Astrocyte (in vitro differentiated cells and primary cell): ENCODE measurements at regions not wholly inside any gene's neighbourhood (a gene's known extent, or its start where the extent isn't known, plus 50 kb on each side); places are given as distances from the start of the nearest gene placed in this dataset.

ENCODE experiments used
- DNase-seq: peaks from one replicate; pipeline ENCODE4 v3.0.0-alpha.2; 2010; ENCODE audit warnings: low read depth
- FAIRE-seq: peaks from 2 replicates; lab custom pipeline; 2011; peaks lifted over from hg19 to GRCh38; lab: Jason Lieb, UNC
- H2AFZ ChIP-seq: 2 replicates; pipeline ENCODE4 v1.6.0; 2012; ENCODE audit warnings: low read depth, low read length, inconsistent platforms
- H3K27ac ChIP-seq: 2 replicates; pipeline ENCODE4 v1.5.1; 2011; ENCODE audit warnings: low read depth, low read length, inconsistent platforms
- H3K27me3 ChIP-seq: 2 replicates; pipeline ENCODE4 v1.6.0; 2011; ENCODE audit warnings: low read length, inconsistent platforms; ENCODE audit not compliant: insufficient read depth
- H3K36me3 ChIP-seq: 2 replicates; pipeline ENCODE4 v1.5.1; 2011; ENCODE audit warnings: low read length, inconsistent platforms; ENCODE audit not compliant: insufficient read depth
- H3K4me1 ChIP-seq: 2 replicates; pipeline ENCODE4 v1.5.1; 2011; ENCODE audit warnings: low read length, inconsistent platforms; ENCODE audit not compliant: insufficient read depth
- H3K4me2 ChIP-seq: 2 replicates; pipeline ENCODE4 v1.6.0; 2012; ENCODE audit warnings: low read length, inconsistent platforms
- H3K4me3 ChIP-seq: 2 replicates; pipeline ENCODE4 v1.5.1; 2011; ENCODE audit warnings: low read depth, mild to moderate bottlenecking, low read length, inconsistent platforms; ENCODE audit not compliant: insufficient read depth
- H3K79me2 ChIP-seq: 2 replicates; pipeline ENCODE4 v1.6.0; 2012; ENCODE audit warnings: mild to moderate bottlenecking, low read length, inconsistent platforms; ENCODE audit not compliant: insufficient read depth
- H3K9ac ChIP-seq: 2 replicates; pipeline ENCODE4 v1.6.0; 2012; ENCODE audit warnings: mild to moderate bottlenecking, low read length, inconsistent platforms
- H3K9me3 ChIP-seq: 2 replicates; pipeline ENCODE4 v1.5.1; 2012; ENCODE audit warnings: low read depth, mild to moderate bottlenecking, low read length, inconsistent platforms; ENCODE audit not compliant: insufficient read depth
- H4K20me1 ChIP-seq: 2 replicates; pipeline ENCODE4 v1.6.0; 2012; ENCODE audit warnings: low read length, inconsistent platforms; ENCODE audit not compliant: insufficient read depth
- H3K27ac Mint-ChIP-seq: one replicate; pipeline ENCODE4 v1.8.0; 2021; ENCODE audit warnings: mild to moderate bottlenecking, mixed read lengths; ENCODE audit not compliant: unreplicated experiment
- H3K27me3 Mint-ChIP-seq: one replicate; pipeline ENCODE4 v1.8.0; 2021; ENCODE audit warnings: low read depth, mixed read lengths; ENCODE audit not compliant: unreplicated experiment
- H3K36me3 Mint-ChIP-seq: one replicate; pipeline ENCODE4 v1.8.0; 2021; ENCODE audit warnings: low read depth, mixed read lengths; ENCODE audit not compliant: unreplicated experiment
- H3K4me1 Mint-ChIP-seq: one replicate; pipeline ENCODE4 v1.8.0; 2021; ENCODE audit warnings: low read depth, mixed read lengths; ENCODE audit not compliant: unreplicated experiment
- H3K4me3 Mint-ChIP-seq: one replicate; pipeline ENCODE4 v1.8.0; 2021; ENCODE audit warnings: mild to moderate bottlenecking, moderate library complexity, mixed read lengths; ENCODE audit not compliant: unreplicated experiment
- H3K9me3 Mint-ChIP-seq: one replicate; pipeline ENCODE4 v1.8.0; 2021; ENCODE audit warnings: mild to moderate bottlenecking, mixed read lengths; ENCODE audit not compliant: unreplicated experiment
- EZH2 ChIP-seq: IDR thresholded peaks from 2 replicates; pipeline ENCODE4 v1.6.1; 2012; ENCODE audit warnings: mild to moderate bottlenecking, low read length, inconsistent platforms; ENCODE audit not compliant: insufficient read depth
- TF ChIP-seq, protein P1 (sequence below): IDR thresholded peaks from 2 replicates; pipeline ENCODE4 v1.5.1; 2011; ENCODE audit warnings: low read depth, mild to moderate bottlenecking, inconsistent platforms, low read length, moderate library complexity; ENCODE audit not compliant: insufficient read depth

DNA sequence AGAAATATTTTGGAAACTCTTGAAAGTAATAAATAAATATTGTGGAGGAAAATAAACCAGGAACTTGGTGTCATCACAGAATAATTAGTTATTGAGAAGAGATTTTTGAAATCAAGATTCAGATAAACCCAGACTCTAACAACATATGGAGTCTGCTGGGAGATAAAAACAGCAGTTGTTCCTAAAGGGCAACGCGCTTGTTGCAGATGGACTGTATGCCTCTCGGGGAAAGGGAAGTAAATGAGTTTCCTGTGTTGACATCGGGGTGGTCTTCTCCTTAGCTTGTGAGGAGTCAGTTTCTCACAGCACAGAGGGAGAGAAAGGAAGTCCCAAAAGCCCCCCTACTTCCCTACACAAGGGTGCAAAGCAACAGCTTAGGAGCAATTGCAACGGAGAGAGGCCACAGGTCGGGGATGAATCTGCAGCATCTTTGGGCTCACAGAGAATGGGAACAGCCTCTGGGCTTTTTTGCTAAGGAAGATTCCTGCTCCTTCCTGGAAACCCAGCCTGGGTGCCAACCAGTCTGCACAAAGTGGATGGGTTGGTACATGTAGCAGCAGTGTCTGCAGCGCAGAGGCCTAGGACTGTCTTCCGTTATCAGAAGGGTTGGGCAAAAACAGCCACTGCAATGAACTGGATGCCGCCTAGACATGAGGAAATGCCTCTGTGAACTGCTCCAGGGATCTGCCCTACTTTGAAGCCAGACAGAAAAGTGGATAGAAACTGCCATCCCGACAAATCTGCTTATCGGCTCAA, 603.0 kb upstream of the NRSN1 start:
- no peaks in the 10 kb centered on the region for H3K27me3 ChIP-seq
- H3K9me3 ChIP-seq, result no peaks in the 10 kb centered on the region
- no peaks in the 10 kb centered on the region for H4K20me1 ChIP-seq
- FAIRE-seq (no peak), DNase-seq (no peak)
- H3K4me3 ChIP-seq, result no peak overlapping the region
- no peaks in the 10 kb centered on the region for H3K27me3 Mint-ChIP-seq
- no peaks in the 10 kb centered on the region for H3K36me3 Mint-ChIP-seq
- H2AFZ ChIP-seq, result peak overlapping the region; percentile 19
- H3K4me2 ChIP-seq, result no peak overlapping the region
- H3K9ac ChIP-seq, result no peak overlapping the region
- H3K79me2 ChIP-seq, result no peaks in the 10 kb centered on the region
- H3K4me3 Mint-ChIP-seq, result no peak overlapping the region
- H3K36me3 ChIP-seq, result no peaks in the 10 kb centered on the region
- H3K9me3 Mint-ChIP-seq, result no peaks in the 10 kb centered on the region
- no peak for TF ChIP-seq EZH2
- TF ChIP-seq, protein P1, sequence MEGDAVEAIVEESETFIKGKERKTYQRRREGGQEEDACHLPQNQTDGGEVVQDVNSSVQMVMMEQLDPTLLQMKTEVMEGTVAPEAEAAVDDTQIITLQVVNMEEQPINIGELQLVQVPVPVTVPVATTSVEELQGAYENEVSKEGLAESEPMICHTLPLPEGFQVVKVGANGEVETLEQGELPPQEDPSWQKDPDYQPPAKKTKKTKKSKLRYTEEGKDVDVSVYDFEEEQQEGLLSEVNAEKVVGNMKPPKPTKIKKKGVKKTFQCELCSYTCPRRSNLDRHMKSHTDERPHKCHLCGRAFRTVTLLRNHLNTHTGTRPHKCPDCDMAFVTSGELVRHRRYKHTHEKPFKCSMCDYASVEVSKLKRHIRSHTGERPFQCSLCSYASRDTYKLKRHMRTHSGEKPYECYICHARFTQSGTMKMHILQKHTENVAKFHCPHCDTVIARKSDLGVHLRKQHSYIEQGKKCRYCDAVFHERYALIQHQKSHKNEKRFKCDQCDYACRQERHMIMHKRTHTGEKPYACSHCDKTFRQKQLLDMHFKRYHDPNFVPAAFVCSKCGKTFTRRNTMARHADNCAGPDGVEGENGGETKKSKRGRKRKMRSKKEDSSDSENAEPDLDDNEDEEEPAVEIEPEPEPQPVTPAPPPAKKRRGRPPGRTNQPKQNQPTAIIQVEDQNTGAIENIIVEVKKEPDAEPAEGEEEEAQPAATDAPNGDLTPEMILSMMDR, result no peak
- no peak overlapping the region for H3K27ac ChIP-seq
- H3K4me1 Mint-ChIP-seq, result peaks cover 4% of the 10 kb centered on the region
- no peak overlapping the region for H3K27ac Mint-ChIP-seq
- H3K4me1 ChIP-seq, result no peaks in the 10 kb centered on the region

DNA sequence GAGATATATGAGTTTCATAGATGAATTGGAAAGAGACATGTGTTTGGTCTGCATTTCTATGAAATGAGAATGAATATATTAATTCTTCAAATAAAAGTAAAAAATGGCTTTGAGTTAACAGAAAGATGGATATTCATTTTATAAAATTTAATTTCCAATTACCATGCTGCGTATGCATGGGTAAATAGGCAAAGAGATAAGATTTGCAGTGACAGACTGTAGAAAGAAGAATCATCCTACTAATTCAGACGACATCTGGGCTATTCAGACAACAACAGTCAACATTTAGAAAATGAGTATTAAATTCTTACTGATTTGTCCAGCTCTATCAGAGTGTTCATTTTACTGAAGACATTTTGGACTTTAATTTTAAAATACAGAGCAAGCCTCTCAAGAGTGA, 602.2 kb upstream of the NRSN1 start:
- Histone ChIP-seq H3K4me1 (no peaks in the 10 kb centered on the region), H3K79me2 (no peaks in the 10 kb centered on the region), H3K4me2 (no peak overlapping the region), H3K36me3 (no peaks in the 10 kb centered on the region), H3K27ac (no peak overlapping the region), H3K4me3 (no peak overlapping the region), H2AFZ (no peak overlapping the region), H3K27me3 (no peaks in the 10 kb centered on the region), H4K20me1 (no peaks in the 10 kb centered on the region), H3K9ac (no peak overlapping the region), H3K9me3 (no peaks in the 10 kb centered on the region)
- no peaks in the 10 kb centered on the region for H3K27me3 Mint-ChIP-seq
- H3K27ac Mint-ChIP-seq, result no peak overlapping the region
- no peak overlapping the region for H3K4me3 Mint-ChIP-seq
- no peaks in the 10 kb centered on the region for H3K9me3 Mint-ChIP-seq
- no peak for FAIRE-seq
- H3K36me3 Mint-ChIP-seq, result no peaks in the 10 kb centered on the region
- no peak for DNase-seq
- peaks cover 4% of the 10 kb centered on the region for H3K4me1 Mint-ChIP-seq
- TF ChIP-seq EZH2, result no peak
- TF ChIP-seq, protein P1, result no peak

DNA sequence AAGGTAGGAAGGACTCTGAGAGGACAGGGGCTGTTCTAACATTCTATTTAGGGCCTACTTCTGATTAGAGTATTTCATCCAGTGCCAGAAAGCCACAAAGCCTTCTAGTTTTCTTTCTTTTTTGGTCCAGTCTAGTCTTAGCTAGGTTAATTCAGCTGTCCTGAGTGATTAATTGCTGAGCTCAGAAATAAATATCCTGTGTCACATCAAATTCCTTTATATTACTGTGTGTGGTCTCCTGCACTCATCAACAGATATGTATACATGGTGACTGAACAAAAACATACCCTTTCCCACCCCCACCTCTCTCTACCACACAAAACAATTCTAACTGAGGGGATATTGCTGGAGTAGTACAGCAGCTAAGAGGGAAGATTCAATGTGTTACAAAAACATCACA, 601.5 kb upstream of the NRSN1 start:
- peaks cover 4% of the 10 kb centered on the region for H3K4me1 Mint-ChIP-seq
- no peaks in the 10 kb centered on the region for H3K27me3 ChIP-seq
- H3K4me3 ChIP-seq, result no peak overlapping the region
- H3K79me2 ChIP-seq, result no peaks in the 10 kb centered on the region
- no peaks in the 10 kb centered on the region for H3K9me3 Mint-ChIP-seq
- DNase-seq (no peak), FAIRE-seq (no peak)
- no peak overlapping the region for H3K27ac ChIP-seq
- H4K20me1 ChIP-seq, result no peaks in the 10 kb centered on the region
- H3K9me3 ChIP-seq, result no peaks in the 10 kb centered on the region
- H3K36me3 ChIP-seq, result no peaks in the 10 kb centered on the region
- no peaks in the 10 kb centered on the region for H3K27me3 Mint-ChIP-seq
- H3K4me3 Mint-ChIP-seq, result no peak overlapping the region
- H3K9ac ChIP-seq, result no peak overlapping the region
- no peak for TF ChIP-seq EZH2
- TF ChIP-seq, protein P1, result no peak
- no peak overlapping the region for H3K4me2 ChIP-seq
- no peaks in the 10 kb centered on the region for H3K4me1 ChIP-seq
- no peak overlapping the region for H3K27ac Mint-ChIP-seq
- H2AFZ ChIP-seq, result no peak overlapping the region
- no peaks in the 10 kb centered on the region for H3K36me3 Mint-ChIP-seq
